Liver (tissue), 8 donors: ENCODE measurements at regions not wholly inside any gene's neighbourhood (a gene's known extent, or its start where the extent isn't known, plus 50 kb on each side); places are given as distances from the start of the nearest gene placed in this dataset.

Experiments used
- DNase-seq: peaks from one replicate; pipeline ENCODE4 v3.0.0-alpha.2; 2017; ENCODE audit warnings: low spot score
- H3K27ac ChIP-seq, 2 donors: one replicate each; pipeline ENCODE4 v1.7.0; 2013; ENCODE audit warnings: inconsistent platforms in 2 of 2, low read length in 2 of 2, control low read depth in 1 of 2, low read depth in 1 of 2, mild to moderate bottlenecking in 1 of 2
- H3K27me3 ChIP-seq, 4 donors: one replicate each; pipeline versions ENCODE4 v1.6.1 to v1.7.0; 2013; ENCODE audit warnings: low read length in 3 of 4, inconsistent platforms in 1 of 4, mild to moderate bottlenecking in 1 of 4, moderate library complexity in 1 of 4; ENCODE audit not compliant: control insufficient read depth in 4 of 4, insufficient read depth in 4 of 4
- H3K36me3 ChIP-seq, 4 donors: one replicate each; pipeline versions ENCODE4 v1.6.1 to v1.7.0; 2013; ENCODE audit warnings: low read length in 3 of 4, mild to moderate bottlenecking in 3 of 4, low read depth in 1 of 4, moderate library complexity in 1 of 4; ENCODE audit not compliant: control insufficient read depth in 4 of 4, insufficient read depth in 3 of 4
- H3K4me1 ChIP-seq, 4 donors: one replicate each; pipeline versions ENCODE4 v1.6.1 to v1.7.0; 2013; ENCODE audit warnings: low read length in 3 of 4, mild to moderate bottlenecking in 3 of 4, moderate library complexity in 1 of 4; ENCODE audit not compliant: control insufficient read depth in 4 of 4, insufficient read depth in 4 of 4
- H3K4me3 ChIP-seq, 3 donors: one replicate each; pipeline versions ENCODE4 v1.6.1 to v1.7.0; 2013; ENCODE audit warnings: low read length in 3 of 3, control low read depth in 1 of 3, low read depth in 1 of 3, mild to moderate bottlenecking in 1 of 3
- H3K9ac ChIP-seq, 2 donors: one replicate each; pipeline ENCODE4 v1.7.0; 2013; ENCODE audit warnings: low read length in 2 of 2, mild to moderate bottlenecking in 2 of 2, moderate library complexity in 2 of 2, control low read depth in 1 of 2, low read depth in 1 of 2
- H3K9me3 ChIP-seq, 4 donors: one replicate each; pipeline versions ENCODE4 v1.6.1 to v1.7.0; 2013; ENCODE audit warnings: low read length in 3 of 4; ENCODE audit not compliant: control insufficient read depth in 4 of 4
- ATF3 ChIP-seq: IDR thresholded peaks from 2 replicates; pipeline ENCODE4 v1.6.1; 2016; ENCODE audit warnings: antibody characterized with exemption
- CTCF ChIP-seq: fragments of 150-350 bp; IDR thresholded peaks from 2 replicates; pipeline ENCODE4 v1.5.1; 2017; ENCODE audit warnings: improper control_type of control experiment, low read depth, low read length; ENCODE audit not compliant: missing input control
- EGR1 ChIP-seq, 2 donors: IDR thresholded peaks; 2 replicates each; pipeline ENCODE4 v1.6.1; 2016 to 2018; ENCODE audit warnings: antibody characterized with exemption in 2 of 2, low read depth in 2 of 2
- FOXA1 ChIP-seq: IDR thresholded peaks from 2 replicates; pipeline ENCODE4 v1.6.1; 2016; ENCODE audit warnings: antibody characterized with exemption
- FOXA2 ChIP-seq: IDR thresholded peaks from 2 replicates; pipeline ENCODE4 v1.6.1; 2016; ENCODE audit warnings: antibody characterized with exemption
- GABPA ChIP-seq, 2 donors: IDR thresholded peaks in 1 of 2; conservative IDR thresholded peaks in 1 of 2; 2 replicates each; pipeline ENCODE4 v1.6.1; 2016; ENCODE audit warnings: antibody characterized with exemption in 2 of 2, mild to moderate bottlenecking in 1 of 2, moderate library complexity in 1 of 2
- HNF4A ChIP-seq, 2 donors: conservative IDR thresholded peaks; 2 replicates each; pipeline ENCODE4 v1.6.1; 2016; ENCODE audit warnings: antibody characterized with exemption in 2 of 2, mild to moderate bottlenecking in 2 of 2
- HNF4G ChIP-seq: IDR thresholded peaks from 2 replicates; pipeline ENCODE4 v1.6.1; 2016; ENCODE audit warnings: antibody characterized with exemption
- JUND ChIP-seq, 2 donors: IDR thresholded peaks; 2 replicates each; pipeline ENCODE4 v1.6.1; 2016; ENCODE audit warnings: antibody characterized with exemption in 2 of 2
- MAX ChIP-seq: IDR thresholded peaks from 2 replicates; pipeline ENCODE4 v1.6.1; 2016; ENCODE audit warnings: antibody characterized with exemption
- NR2F2 ChIP-seq: IDR thresholded peaks from 2 replicates; pipeline ENCODE4 v1.6.1; 2016; ENCODE audit warnings: antibody characterized with exemption
- RAD21 ChIP-seq, 2 donors: IDR thresholded peaks; 2 replicates each; pipeline ENCODE4 v1.6.1; 2016; ENCODE audit warnings: antibody characterized with exemption in 2 of 2, mild to moderate bottlenecking in 2 of 2
- REST ChIP-seq: IDR thresholded peaks from 2 replicates; pipeline ENCODE4 v1.6.1; 2016; ENCODE audit warnings: antibody characterized with exemption, mild to moderate bottlenecking
- RXRA ChIP-seq, 2 donors: IDR thresholded peaks; 2 replicates each; pipeline ENCODE4 v1.6.1; 2017 to 2018; ENCODE audit warnings: antibody characterized with exemption in 2 of 2, mild to moderate bottlenecking in 1 of 2
- SP1 ChIP-seq: IDR thresholded peaks from 2 replicates; pipeline ENCODE4 v1.6.1; 2018; ENCODE audit warnings: antibody characterized with exemption, mild to moderate bottlenecking
- TAF1 ChIP-seq: conservative IDR thresholded peaks from 2 replicates; pipeline ENCODE4 v1.6.1; 2016; ENCODE audit warnings: antibody characterized with exemption, mild to moderate bottlenecking
- YY1 ChIP-seq: IDR thresholded peaks from 2 replicates; pipeline ENCODE4 v1.6.1; 2016; ENCODE audit warnings: antibody characterized with exemption, mild to moderate bottlenecking
- ZBTB33 ChIP-seq: IDR thresholded peaks from 2 replicates; pipeline ENCODE4 v1.6.1; 2016; ENCODE audit warnings: antibody characterized with exemption
- WGBS: extraction: QIAGEN DNeasy Blood & Tissue Kit; methylation state at CpG from one replicate; pipeline ENCODE4 v1.1.7; 2013; 5-methylcytosine and 5-hydroxymethylcytosine counted together
- donor health status: healthy.
- donor health status: healthy.
- donor health status: healthy.
- donor health status: healthy.
- donor health status: healthy.

GRCh38 chrX:106300656-106301055 is 132.6 kb downstream of the PWWP3B start (continued):
- TF ChIP-seq HNF4G (no peak), RAD21 (IDR thresholded peaks at IDR 0.05) (no peak), ZBTB33 (no peak), RXRA (IDR thresholded peaks at IDR 0.05) (no peak), MAX (no peak), JUND (IDR thresholded peaks at IDR 0.05) (no peak), YY1 (no peak), EGR1 (IDR thresholded peaks at IDR 0.05; ENCODE audit: low read depth in 2 of 2) (no peak), TAF1 (no peak), HNF4A (conservative IDR thresholded peaks at IDR 0.05) (no peak), FOXA1 (no peak)

- no peak overlapping the region for H3K4me3 ChIP-seq
- H3K27me3 ChIP-seq = peaks cover 0 to 2% (median 0%) of the 10 kb centered on the region in 4 donors
- H3K9me3 ChIP-seq = no peaks in the 10 kb centered on the region
- H3K4me1 ChIP-seq = no peaks in the 10 kb centered on the region
- TF ChIP-seq HNF4A (conservative IDR thresholded peaks at IDR 0.05) (no peak), SP1 (no peak), EGR1 (IDR thresholded peaks at IDR 0.05; ENCODE audit: low read depth in 2 of 2) (no peak), HNF4G (no peak), YY1 (no peak), REST (no peak), GABPA (IDR thresholded peaks at IDR 0.05 in 1 of 2, conservative IDR thresholded peaks at IDR 0.05 in 1 of 2) (no peak), NR2F2 (no peak), TAF1 (no peak), RAD21 (IDR thresholded peaks at IDR 0.05) (no peak), RXRA (IDR thresholded peaks at IDR 0.05) (no peak), JUND (IDR thresholded peaks at IDR 0.05) (no peak), MAX (no peak), FOXA2 (no peak), CTCF (no peak), ATF3 (no peak)
- 44% methylated on average over 2 of the region's 2 CpGs for WGBS
- no peak overlapping the region for H3K9ac ChIP-seq
- no peak for DNase-seq
- no peak overlapping the region for H3K27ac ChIP-seq
- H3K36me3 ChIP-seq = no peaks in the 10 kb centered on the region
These were observed 134.2 kb downstream of the PWWP3B start for GRCh38 chrX:106302304-106302703.
